Lower lobe of right lung (tissue), 2 donors: ENCODE measurements at regions not wholly inside any gene's neighbourhood (a gene's known extent, or its start where the extent isn't known, plus 50 kb on each side); places are given as distances from the start of the nearest gene placed in this dataset.
A peak's percentile ranks its signal among the peaks of the same experiment; 100 is the strongest.

Experiments used
- ATAC-seq, 2 donors: fragments of 200-7000 bp; cut with Tn5 transposase; one replicate each; pipeline ENCODE4 v1.9.1; 2020 to 2022; ENCODE audit warnings: mild to moderate bottlenecking in 2 of 2, moderate library complexity in 2 of 2
- DNase-seq: peaks from one replicate; pipeline ENCODE4 v3.0.0-alpha.2; 2020
- H3K27ac ChIP-seq: fragments of 200-600 bp; one replicate; pipeline ENCODE4 v1.8.0; 2022
- H3K27me3 ChIP-seq: fragments of 200-600 bp; one replicate; pipeline ENCODE4 v1.8.0; 2022; ENCODE audit warnings: low read depth
- H3K36me3 ChIP-seq: fragments of 200-600 bp; one replicate; pipeline ENCODE4 v1.8.0; 2022; ENCODE audit warnings: mild to moderate bottlenecking
- H3K4me1 ChIP-seq: fragments of 200-600 bp; one replicate; pipeline ENCODE4 v1.8.0; 2022
- H3K4me3 ChIP-seq: fragments of 200-600 bp; one replicate; pipeline ENCODE4 v1.8.0; 2022; ENCODE audit warnings: mild to moderate bottlenecking
- H3K9me3 ChIP-seq: fragments of 200-600 bp; one replicate; pipeline ENCODE4 v1.8.0; 2022
- CTCF ChIP-seq: fragments of 200-600 bp; IDR thresholded peaks from one replicate; pipeline ENCODE4 v1.8.0; 2022; ENCODE audit warnings: antibody characterized with exemption, mild to moderate bottlenecking
- intact Hi-C: fragments of 100-400 bp; cut with DNase I; formaldehyde crosslinking; loops from one replicate; pipeline ENCODE4 v1.11.0; 2022
- donor health status: DM: no; HTN: yes; CAD: no; lungs with severe emphysema.

GRCh38 chr4:141338238-141338637, 117.5 kb downstream of the ZNF330 start:
- intact Hi-C loops, result no loop called here
- Histone ChIP-seq H3K27me3 (no peaks in the 10 kb centered on the region), H3K27ac (no peak overlapping the region), H3K4me1 (no peaks in the 10 kb centered on the region), H3K9me3 (no peaks in the 10 kb centered on the region), H3K4me3 (no peak overlapping the region), H3K36me3 (no peaks in the 10 kb centered on the region)
- ATAC-seq, result no peak
- no peak for TF ChIP-seq CTCF
- DNase-seq, result no peak

- intact Hi-C loops, result no loop called here
- Histone ChIP-seq H3K4me3 (no peak overlapping the region), H3K27me3 (no peaks in the 10 kb centered on the region), H3K9me3 (no peaks in the 10 kb centered on the region), H3K36me3 (no peaks in the 10 kb centered on the region), H3K27ac (no peak overlapping the region), H3K4me1 (no peaks in the 10 kb centered on the region)
- TF ChIP-seq CTCF, result no peak
- ATAC-seq, result no peak
- DNase-seq, result no peak
Observed at GRCh38 chr4:141339391-141339790, 118.7 kb downstream of the ZNF330 start.

GRCh38 chr4:141339966-141340365, 119.3 kb downstream of the ZNF330 start:
- ATAC-seq, result no peak
- no peak for TF ChIP-seq CTCF
- Histone ChIP-seq H3K36me3 (no peaks in the 10 kb centered on the region), H3K27me3 (no peaks in the 10 kb centered on the region), H3K4me3 (no peak overlapping the region), H3K9me3 (no peaks in the 10 kb centered on the region), H3K4me1 (no peaks in the 10 kb centered on the region), H3K27ac (no peak overlapping the region)
- intact Hi-C loops, result no loop called here
- no peak for DNase-seq

- no peak overlapping the region for H3K4me3 ChIP-seq
- H3K27me3 ChIP-seq, result no peaks in the 10 kb centered on the region
- DNase-seq (no peak), ATAC-seq (no peak)
- H3K4me1 ChIP-seq, result no peaks in the 10 kb centered on the region
- TF ChIP-seq CTCF, result no peak
- H3K9me3 ChIP-seq, result no peaks in the 10 kb centered on the region
- no peak overlapping the region for H3K27ac ChIP-seq
- H3K36me3 ChIP-seq, result no peaks in the 10 kb centered on the region
- intact Hi-C loops, result no loop called here
Observed at GRCh38 chr4:141340458-141340857, 119.8 kb downstream of the ZNF330 start.

- TF ChIP-seq CTCF, result peak; percentile 53
- Histone ChIP-seq H3K9me3 (no peaks in the 10 kb centered on the region), H3K4me3 (no peak overlapping the region), H3K27ac (no peak overlapping the region), H3K36me3 (no peaks in the 10 kb centered on the region), H3K27me3 (no peaks in the 10 kb centered on the region), H3K4me1 (no peaks in the 10 kb centered on the region)
- ATAC-seq (peak; percentile 56 to 70), DNase-seq (no peak)
- intact Hi-C loops, result no loop called here
Observed at GRCh38 chr4:141346144-141346543, 125.4 kb downstream of the ZNF330 start.

GRCh38 chr4:141347684-141348083, 127.0 kb downstream of the ZNF330 start:
- Histone ChIP-seq H3K4me3 (no peak overlapping the region), H3K9me3 (no peaks in the 10 kb centered on the region), H3K27ac (no peak overlapping the region), H3K27me3 (no peaks in the 10 kb centered on the region), H3K36me3 (no peaks in the 10 kb centered on the region), H3K4me1 (no peaks in the 10 kb centered on the region)
- intact Hi-C loops, result no loop called here
- ATAC-seq, result no peak
- DNase-seq, result no peak
- no peak for TF ChIP-seq CTCF
